ENCODE measurements at regions not wholly inside any gene's neighbourhood (a gene's known extent, or its start where the extent isn't known, plus 50 kb on each side); places are given as distances from the start of the nearest gene placed in this dataset.

- no peak for TF ChIP-seq CTCF (IDR thresholded peaks at IDR 0.05 in 8 of 11, conservative IDR thresholded peaks at IDR 0.05 in 3 of 11)
- no peak for TF ChIP-seq POLR2A (IDR thresholded peaks at IDR 0.05)
- no peak for TF ChIP-seq POLR2AphosphoS5 (IDR thresholded peaks at IDR 0.05)
These were observed 211.3 kb downstream of the SKIDA1 start for GRCh38 chr10:21314111-21314626.
